Gastrocnemius medialis (tissue), 4 donors: ENCODE measurements at regions not wholly inside any gene's neighbourhood (a gene's known extent, or its start where the extent isn't known, plus 50 kb on each side); places are given as distances from the start of the nearest gene placed in this dataset.
"Not testable (repeated sequence)": the region's sequence is repeated elsewhere in the genome, so short reads cannot be mapped to it uniquely, and the experiment has no call there.

Source experiments
- CTCF ChIP-seq, 5 experiments: fragments of 450-650 bp in 3 of 5; fragments of 200-600 bp in 2 of 5; sonication (generic) in 2 of 5; IDR thresholded peaks in 4 of 5; conservative IDR thresholded peaks in 1 of 5; 1 replicate in 4 of 5; 2 replicates in 1 of 5; pipeline ENCODE4 v1.5.1; 2016 to 2019; ENCODE audit warnings: antibody characterized with exemption in 5 of 5, mild to moderate bottlenecking in 3 of 5, moderate library complexity in 3 of 5
- POLR2A ChIP-seq, 2 donors: fragments of 450-650 bp; IDR thresholded peaks; one replicate each; pipeline ENCODE4 v1.6.1; 2017; ENCODE audit warnings: antibody characterized with exemption in 2 of 2, mild to moderate bottlenecking in 2 of 2, moderate library complexity in 2 of 2

- not testable (repeated sequence) for TF ChIP-seq CTCF (IDR thresholded peaks at IDR 0.05 in 4 of 5, conservative IDR thresholded peaks at IDR 0.05 in 1 of 5); POLR2A (IDR thresholded peaks at IDR 0.05)
Observed at GRCh38 chr2:90032269-90032668, 1340.8 kb downstream of the RPIA start.
